Ascending aorta (tissue), 2 donors: ENCODE measurements at regions not wholly inside any gene's neighbourhood (a gene's known extent, or its start where the extent isn't known, plus 50 kb on each side); places are given as distances from the start of the nearest gene placed in this dataset.

ENCODE experiments used
- DNase-seq, 2 donors: peaks; one replicate each; pipeline ENCODE4 v3.0.0-alpha.2; 2019; ENCODE audit warnings: low spot score in 2 of 2
- H3K27ac ChIP-seq, 2 donors: fragments of 200-600 bp; sonication (generic); one replicate each; pipeline ENCODE4 v1.5.1; 2016 to 2017; ENCODE audit warnings: mild to moderate bottlenecking in 1 of 2
- H3K27me3 ChIP-seq: fragments of 200-600 bp; sonication (generic); one replicate; pipeline ENCODE4 v1.5.1; 2017
- H3K36me3 ChIP-seq, 2 donors: fragments of 200-600 bp; sonication (generic); one replicate each; pipeline ENCODE4 v1.5.1; 2016
- H3K4me1 ChIP-seq, 2 donors: fragments of 200-600 bp; sonication (generic); one replicate each; pipeline ENCODE4 v1.5.1; 2016 to 2017; ENCODE audit warnings: mild to moderate bottlenecking in 1 of 2
- H3K4me3 ChIP-seq, 2 donors: fragments of 200-600 bp; sonication (generic); one replicate each; pipeline ENCODE4 v1.5.1; 2016 to 2017; ENCODE audit warnings: mild to moderate bottlenecking in 1 of 2
- H3K9me3 ChIP-seq, 2 donors: fragments of 200-600 bp; sonication (generic); one replicate each; pipeline ENCODE4 v1.5.1; 2016
- CTCF ChIP-seq, 3 experiments: fragments of 200-600 bp in 2 of 3; fragments of 450-650 bp in 1 of 3; sonication (generic) in 2 of 3; IDR thresholded peaks; one replicate each; pipeline ENCODE4 v1.5.1; 2016 to 2019; ENCODE audit warnings: antibody characterized with exemption in 3 of 3, mild to moderate bottlenecking in 1 of 3, moderate library complexity in 1 of 3
- intact Hi-C: fragments of 100-400 bp; cut with DNase I; formaldehyde crosslinking; loops from one replicate; pipeline ENCODE4 v1.15.1; 2023

GRCh38 chr4:35963974-35964515 is 280.3 kb downstream of the ARAP2 start:
- no peaks in the 10 kb centered on the region for H3K4me1 ChIP-seq
- no peak overlapping the region for H3K4me3 ChIP-seq
- H3K9me3 ChIP-seq = no peaks in the 10 kb centered on the region

GRCh38 chr4:35965300-35965699 is 279.0 kb downstream of the ARAP2 start:
- Histone ChIP-seq H3K27me3 (no peaks in the 10 kb centered on the region), H3K4me3 (no peak overlapping the region), H3K4me1 (no peaks in the 10 kb centered on the region), H3K36me3 (no peaks in the 10 kb centered on the region), H3K9me3 (no peaks in the 10 kb centered on the region), H3K27ac (no peak overlapping the region)
- DNase-seq = no peak
- no peak for TF ChIP-seq CTCF (IDR thresholded peaks at IDR 0.05)
- intact Hi-C loops = no loop called here

More at GRCh38 chr4:35963974-35964515, 280.3 kb downstream of the ARAP2 start:
- DNase-seq = no peak
- TF ChIP-seq CTCF (IDR thresholded peaks at IDR 0.05) = no peak
- H3K36me3 ChIP-seq = no peaks in the 10 kb centered on the region
- no peak overlapping the region for H3K27ac ChIP-seq
- no peaks in the 10 kb centered on the region for H3K27me3 ChIP-seq
- intact Hi-C loops = no loop called here

DNA sequence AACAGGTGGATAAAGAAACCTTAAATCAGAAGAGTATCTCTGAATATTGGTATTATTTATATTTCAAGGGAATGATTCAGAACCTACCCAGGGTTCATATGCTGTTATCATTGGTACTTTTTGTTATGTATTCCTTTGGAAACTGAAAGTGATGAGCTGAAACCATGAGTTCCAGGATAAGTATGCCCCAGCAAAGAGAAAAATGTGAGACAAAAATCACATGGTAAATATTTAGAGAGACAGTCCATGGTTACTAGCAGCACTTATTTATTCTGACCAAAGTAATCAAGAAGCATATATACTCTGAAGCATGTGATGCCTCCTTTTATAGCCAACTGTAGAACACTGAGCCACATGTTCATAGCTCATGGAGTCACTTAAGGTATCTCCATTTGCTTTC is 277.7 kb downstream of the ARAP2 start:
- H3K4me1 ChIP-seq = no peaks in the 10 kb centered on the region

GRCh38 chr4:35970366-35970960 is 273.9 kb downstream of the ARAP2 start:
- intact Hi-C loops = no loop called here
- no peak overlapping the region for H3K4me3 ChIP-seq
- TF ChIP-seq CTCF (IDR thresholded peaks at IDR 0.05) = no peak

More for the DNA sequence above, 277.7 kb downstream of the ARAP2 start:
- Histone ChIP-seq H3K9me3 (no peaks in the 10 kb centered on the region), H3K36me3 (no peaks in the 10 kb centered on the region), H3K27ac (no peak overlapping the region), H3K27me3 (no peaks in the 10 kb centered on the region), H3K4me3 (no peak overlapping the region)
- intact Hi-C loops = no loop called here
- no peak for DNase-seq
- TF ChIP-seq CTCF (IDR thresholded peaks at IDR 0.05) = no peak

GRCh38 chr4:35972814-35973213 is 271.5 kb downstream of the ARAP2 start:
- H3K4me3 ChIP-seq = no peak overlapping the region
- H3K36me3 ChIP-seq = no peaks in the 10 kb centered on the region
- no peaks in the 10 kb centered on the region for H3K27me3 ChIP-seq
- no peaks in the 10 kb centered on the region for H3K9me3 ChIP-seq
- no peak for TF ChIP-seq CTCF (IDR thresholded peaks at IDR 0.05)
- no peak for DNase-seq
- intact Hi-C loops = no loop called here
- no peak overlapping the region for H3K27ac ChIP-seq
- no peaks in the 10 kb centered on the region for H3K4me1 ChIP-seq

More at GRCh38 chr4:35970366-35970960, 273.9 kb downstream of the ARAP2 start:
- DNase-seq = no peak
- H3K9me3 ChIP-seq = no peaks in the 10 kb centered on the region
- H3K27ac ChIP-seq = no peak overlapping the region
- H3K27me3 ChIP-seq = no peaks in the 10 kb centered on the region
- H3K4me1 ChIP-seq = no peaks in the 10 kb centered on the region
- H3K36me3 ChIP-seq = no peaks in the 10 kb centered on the region
